PC-9 (cell line): ENCODE measurements at regions not wholly inside any gene's neighbourhood (a gene's known extent, or its start where the extent isn't known, plus 50 kb on each side); places are given as distances from the start of the nearest gene placed in this dataset.

Source experiments
- BruUV-seq: library from RNA; stranded (reverse); fragments of 400-500 nt; replicated peaks from 2 replicates; lab custom pipeline; 2021; lab: Mats Ljungman, UMichigan
- CTCF ChIA-PET: fragments of 300-600 bp; sonication (Branson Sonifier 250); formaldehyde crosslinking; loops from one replicate; lab custom pipeline; 2022; ENCODE audit warnings: antibody characterized with exemption; lab: Charles Lee
- POLR2A ChIA-PET: fragments of 300-600 bp; sonication (Branson Sonifier 250); formaldehyde crosslinking; loops from one replicate; lab custom pipeline; 2022; ENCODE audit warnings: antibody characterized with exemption; ENCODE audit not compliant: unreplicated experiment; lab: Charles Lee
- DNase-seq, 2 experiments: peaks; one replicate each; pipeline versions ENCODE4 v3.0.0 to v3.0.0-alpha.2; 2015 to 2022; ENCODE audit warnings: mixed read lengths in 1 of 2
- H2AFZ ChIP-seq: fragments of 200-600 bp; sonication (generic); 2 replicates; pipeline ENCODE4 v1.8.1; 2017; ENCODE audit warnings: antibody characterized with exemption
- H3F3A ChIP-seq: fragments of 200-600 bp; sonication (generic); 2 replicates; pipeline ENCODE4 v1.8.1; 2017; ENCODE audit warnings: antibody characterized with exemption, mild to moderate bottlenecking, low read depth; ENCODE audit not compliant: insufficient read depth
- H3K27ac ChIP-seq: fragments of 200-600 bp; sonication (generic); 2 replicates; pipeline ENCODE4 v1.6.1; 2016; ENCODE audit warnings: mixed run types
- H3K27me3 ChIP-seq: fragments of 200-600 bp; sonication (generic); 2 replicates; pipeline ENCODE4 v1.6.1; 2016; ENCODE audit warnings: low read depth, mixed run types; ENCODE audit not compliant: insufficient read depth
- H3K36me3 ChIP-seq: fragments of 200-600 bp; sonication (generic); 2 replicates; pipeline ENCODE4 v1.6.1; 2016; ENCODE audit warnings: low read depth, mixed run types
- H3K4me1 ChIP-seq: fragments of 200-600 bp; sonication (generic); replicated peaks from 2 replicates; pipeline ENCODE4 v1.6.1; 2016; ENCODE audit warnings: mixed run types; ENCODE audit not compliant: insufficient read depth
- H3K4me2 ChIP-seq: fragments of 200-600 bp; sonication (generic); 2 replicates; pipeline ENCODE4 v1.6.1; 2017; ENCODE audit warnings: mixed run types
- H3K4me3 ChIP-seq: fragments of 200-600 bp; sonication (generic); 2 replicates; pipeline ENCODE4 v1.6.1; 2016; ENCODE audit warnings: mixed run types
- H3K79me2 ChIP-seq: fragments of 200-600 bp; sonication (generic); 2 replicates; pipeline ENCODE4 v1.6.1; 2017; ENCODE audit warnings: low read depth, mixed run types
- H3K9me2 ChIP-seq: fragments of 200-600 bp; sonication (generic); 2 replicates; pipeline ENCODE4 v1.8.1; 2017; ENCODE audit warnings: mild to moderate bottlenecking; ENCODE audit not compliant: insufficient read depth
- H3K9me3 ChIP-seq: fragments of 200-600 bp; sonication (generic); 2 replicates; pipeline ENCODE4 v1.8.1; 2016; ENCODE audit warnings: low read depth; ENCODE audit not compliant: insufficient read depth
- H4K20me1 ChIP-seq: fragments of 200-600 bp; sonication (generic); 2 replicates; pipeline ENCODE4 v1.8.1; 2017; ENCODE audit not compliant: insufficient read depth
- CTCF ChIP-seq: fragments of 200-600 bp; sonication (generic); conservative IDR thresholded peaks from 2 replicates; pipeline ENCODE4 v1.6.1; 2017; ENCODE audit warnings: mixed run types, antibody characterized with exemption, mild to moderate bottlenecking, moderate library complexity
- EZH2 ChIP-seq: fragments of 200-600 bp; sonication (generic); IDR thresholded peaks from 2 replicates; pipeline ENCODE4 v1.8.0; 2017; ENCODE audit warnings: antibody characterized with exemption, low read depth
- intact Hi-C: fragments of 100-400 bp; cut with micrococcal nuclease; formaldehyde crosslinking; loops from one replicate; pipeline ENCODE4 v1.10.0; 2022; ENCODE audit not compliant: unreplicated experiment

GRCh38 chr1:164443836-164444235, 115.1 kb upstream of the PBX1 start:
- H4K20me1 ChIP-seq: no peaks in the 10 kb centered on the region
- intact Hi-C loops: loop anchor here (5.0 kb wide), 1 partner anchor 343 kb away; no protein-coding TSS in a partner anchor
- CTCF ChIA-PET: interaction anchor here (0.7 kb wide), 1 partner anchor 201 kb away, joined by 4 read pairs; no protein-coding TSS in a partner anchor
- no peaks in the 10 kb centered on the region for H3F3A ChIP-seq
- H3K36me3 ChIP-seq: no peaks in the 10 kb centered on the region
- no peaks in the 10 kb centered on the region for H3K4me1 ChIP-seq
- H3K9me2 ChIP-seq: no peaks in the 10 kb centered on the region
- H3K27me3 ChIP-seq: no peaks in the 10 kb centered on the region
- no peak overlapping the region for H3K4me3 ChIP-seq
- H3K79me2 ChIP-seq: no peaks in the 10 kb centered on the region
- BruUV-seq: no TSS peak
- DNase-seq: no peak
- H3K27ac ChIP-seq: no peak overlapping the region
- H2AFZ ChIP-seq: no peak overlapping the region
- no peak overlapping the region for H3K4me2 ChIP-seq
- H3K9me3 ChIP-seq: no peaks in the 10 kb centered on the region
- TF ChIP-seq CTCF (no peak), EZH2 (no peak)
- POLR2A ChIA-PET: no interaction called here

- no peaks in the 10 kb centered on the region for H3K9me2 ChIP-seq
- TF ChIP-seq CTCF: no peak
- H3K79me2 ChIP-seq: no peaks in the 10 kb centered on the region
- no peak for DNase-seq
- no peak overlapping the region for H3K4me2 ChIP-seq
- H3K27ac ChIP-seq: no peak overlapping the region
- H3K4me3 ChIP-seq: no peak overlapping the region
- H3F3A ChIP-seq: no peaks in the 10 kb centered on the region
- no peaks in the 10 kb centered on the region for H3K36me3 ChIP-seq
- CTCF ChIA-PET: no interaction called here
- no peak overlapping the region for H2AFZ ChIP-seq
- H3K9me3 ChIP-seq: no peaks in the 10 kb centered on the region; the same call in 1 of the 2 replicates
- POLR2A ChIA-PET: no interaction called here
- intact Hi-C loops: no loop called here
- H4K20me1 ChIP-seq: no peaks in the 10 kb centered on the region
- no peaks in the 10 kb centered on the region for H3K4me1 ChIP-seq
- no peaks in the 10 kb centered on the region for H3K27me3 ChIP-seq
- no TSS peak for BruUV-seq
Observed at GRCh38 chr1:164446020-164446419, 113.0 kb upstream of the PBX1 start.

GRCh38 chr1:164452549-164452948, 106.4 kb upstream of the PBX1 start:
- Histone ChIP-seq H3K27ac (no peak overlapping the region), H3K9me3 (peaks cover 4% of the 10 kb centered on the region; the same call in 1 of the 2 replicates), H3K36me3 (no peaks in the 10 kb centered on the region), H3K9me2 (no peaks in the 10 kb centered on the region), H3K4me1 (no peaks in the 10 kb centered on the region), H3K4me3 (no peak overlapping the region), H3F3A (no peaks in the 10 kb centered on the region), H3K27me3 (no peaks in the 10 kb centered on the region), H3K79me2 (no peaks in the 10 kb centered on the region), H4K20me1 (no peaks in the 10 kb centered on the region), H2AFZ (no peak overlapping the region), H3K4me2 (no peak overlapping the region)
- ChIA-PET CTCF (no interaction called here), POLR2A (no interaction called here)
- no peak for DNase-seq
- intact Hi-C loops: no loop called here
- TF ChIP-seq CTCF (no peak), EZH2 (no peak)
- BruUV-seq: no TSS peak
